ENCODE measurements at regions not wholly inside any gene's neighbourhood (a gene's known extent, or its start where the extent isn't known, plus 50 kb on each side); places are given as distances from the start of the nearest gene placed in this dataset.
"Not testable (repeated sequence)": the region's sequence is repeated elsewhere in the genome, so short reads cannot be mapped to it uniquely, and the experiment has no call there.

GRCh38 chr17:63042256-63042812 is 76.3 kb downstream of the TANC2 start:
- no peak overlapping the region for H3K4me2 ChIP-seq (ENCODE audit: insufficient read depth, insufficient read length, low read length)
- H3K4me1 Mint-ChIP-seq: peaks cover 22 to 35% of the 10 kb centered on the region in 2 experiments

GRCh38 chr17:63057560-63057959 is 91.5 kb downstream of the TANC2 start:
- H2BK5ac ChIP-seq (ENCODE audit: insufficient read length, low read length); H3K14ac ChIP-seq (ENCODE audit: insufficient read depth, low read length); H4K5ac ChIP-seq (ENCODE audit: insufficient read length, low read depth, low read length); H3K4me3 Mint-ChIP-seq; H3K36me3 Mint-ChIP-seq (ENCODE audit: insufficient read depth in 1 of 3, low read depth in 3 of 3); DNase-seq; H2BK15ac ChIP-seq (ENCODE audit: low read depth, low read length); H3T11ph ChIP-seq (ENCODE audit: low read length); H4K91ac ChIP-seq (ENCODE audit: insufficient read length, low read depth, low read length); H3K4me1 ChIP-seq (ENCODE audit: insufficient read depth, low read length); H3K27ac ChIP-seq (ENCODE audit: insufficient read length, low read depth, low read length); H4K20me1 ChIP-seq (ENCODE audit: control insufficient read depth, insufficient read depth, insufficient read length); H3K18ac ChIP-seq (ENCODE audit: insufficient read length, low read depth, low read length); H3K4me2 ChIP-seq (ENCODE audit: insufficient read depth, insufficient read length, low read length); H3K27me3 ChIP-seq (ENCODE audit: insufficient read depth, low read length); H2AFZ ChIP-seq (ENCODE audit: low read length); H3K9me3 Mint-ChIP-seq; H2BK20ac ChIP-seq (ENCODE audit: low read depth, low read length, poor library complexity, severe bottlenecking); H3K56ac ChIP-seq (ENCODE audit: insufficient read length, low read depth, low read length); H3K23ac ChIP-seq (ENCODE audit: insufficient read length, low read depth, low read length); H3K27ac Mint-ChIP-seq; H2BK12ac ChIP-seq (ENCODE audit: insufficient read length, low read depth, low read length); H2BK120ac ChIP-seq (ENCODE audit: low read depth, low read length, poor library complexity, severe bottlenecking); H3K23me2 ChIP-seq (ENCODE audit: insufficient read length, low read depth, low read length, poor library complexity, severe bottlenecking); H3K79me2 ChIP-seq (ENCODE audit: insufficient read depth, low read length); H3K9ac ChIP-seq (ENCODE audit: extremely low read depth, insufficient read length, low read length); H3K4me1 Mint-ChIP-seq; H3K9me3 ChIP-seq (ENCODE audit: control insufficient read depth, low read depth, low read length); H3K27me3 Mint-ChIP-seq (ENCODE audit: low read depth); H2AK5ac ChIP-seq (ENCODE audit: insufficient read length, low read length); H4K8ac ChIP-seq (replicated peaks; ENCODE audit: insufficient read length, low read depth, low read length); H3K79me1 ChIP-seq (ENCODE audit: insufficient read depth, low read depth, low read length, poor library complexity, severe bottlenecking); H3K4ac ChIP-seq (ENCODE audit: low read depth, low read length): not testable (repeated sequence)
- WGBS (ENCODE audit: extremely low coverage, insufficient read length, low lambda C conversion rate): no CpG with 5 or more reads among the region's 2 CpGs

More at GRCh38 chr17:63042256-63042812, 76.3 kb downstream of the TANC2 start:
- Histone ChIP-seq H3K9ac (ENCODE audit: extremely low read depth, insufficient read length, low read length) (no peak overlapping the region), H2BK5ac (ENCODE audit: insufficient read length, low read length) (no peak overlapping the region), H2BK15ac (ENCODE audit: low read depth, low read length) (no peak overlapping the region), H3K18ac (ENCODE audit: insufficient read length, low read depth, low read length) (no peak overlapping the region), H3K23ac (ENCODE audit: insufficient read length, low read depth, low read length) (no peak overlapping the region), H4K20me1 (ENCODE audit: control insufficient read depth, insufficient read depth, insufficient read length) (no peaks in the 10 kb centered on the region), H3K23me2 (ENCODE audit: insufficient read length, low read depth, low read length, poor library complexity, severe bottlenecking) (no peaks in the 10 kb centered on the region), H3K4me1 (ENCODE audit: insufficient read depth, low read length) (peaks cover 3% of the 10 kb centered on the region; the same call in 1 of the 2 replicates), H4K5ac (ENCODE audit: insufficient read length, low read depth, low read length) (no peak overlapping the region), H3K14ac (ENCODE audit: insufficient read depth, low read length) (no peak overlapping the region), H2AFZ (ENCODE audit: low read length) (no peak overlapping the region), H2BK12ac (ENCODE audit: insufficient read length, low read depth, low read length) (no peak overlapping the region), H3K4ac (ENCODE audit: low read depth, low read length) (no peak overlapping the region), H3K27ac (ENCODE audit: insufficient read length, low read depth, low read length) (no peak overlapping the region), H3K9me3 (ENCODE audit: control insufficient read depth, low read depth, low read length) (no peaks in the 10 kb centered on the region), H2BK120ac (ENCODE audit: low read depth, low read length, poor library complexity, severe bottlenecking) (no peak overlapping the region), H3K56ac (ENCODE audit: insufficient read length, low read depth, low read length) (no peak overlapping the region), H3K79me2 (ENCODE audit: insufficient read depth, low read length) (no peaks in the 10 kb centered on the region), H3T11ph (ENCODE audit: low read length) (no peak overlapping the region), H2BK20ac (ENCODE audit: low read depth, low read length, poor library complexity, severe bottlenecking) (no peak overlapping the region), H2AK5ac (ENCODE audit: insufficient read length, low read length) (no peak overlapping the region), H3K79me1 (ENCODE audit: insufficient read depth, low read depth, low read length, poor library complexity, severe bottlenecking) (no peaks in the 10 kb centered on the region), H4K8ac (replicated peaks; ENCODE audit: insufficient read length, low read depth, low read length) (no peak overlapping the region), H4K91ac (ENCODE audit: insufficient read length, low read depth, low read length) (no peak overlapping the region), H3K27me3 (ENCODE audit: insufficient read depth, low read length) (no peaks in the 10 kb centered on the region)
- H3K36me3 Mint-ChIP-seq (ENCODE audit: insufficient read depth in 1 of 3, low read depth in 3 of 3): no peaks in the 10 kb centered on the region
- TF ChIP-seq CTCF (conservative IDR thresholded peaks at IDR 0.05): no peak
- H3K27ac Mint-ChIP-seq: peak overlapping the region in 2 of 3 experiments; percentile 18 to 79; a peak in 4 of 7 replicates
- H3K9me3 Mint-ChIP-seq: no peaks in the 10 kb centered on the region
- WGBS (ENCODE audit: extremely low coverage, insufficient read length, low lambda C conversion rate): no CpG with 5 or more reads among the region's 2 CpGs
- DNase-seq: no peak
- H3K4me3 Mint-ChIP-seq: peak overlapping the region in 1 of 2 experiments; percentile 4; a peak in 1 of 5 replicates
- H3K27me3 Mint-ChIP-seq (ENCODE audit: low read depth): no peaks in the 10 kb centered on the region; the same call in 1 of the 2 replicates
